ENCODE measurements at regions not wholly inside any gene's neighbourhood (a gene's known extent, or its start where the extent isn't known, plus 50 kb on each side); places are given as distances from the start of the nearest gene placed in this dataset.

DNA sequence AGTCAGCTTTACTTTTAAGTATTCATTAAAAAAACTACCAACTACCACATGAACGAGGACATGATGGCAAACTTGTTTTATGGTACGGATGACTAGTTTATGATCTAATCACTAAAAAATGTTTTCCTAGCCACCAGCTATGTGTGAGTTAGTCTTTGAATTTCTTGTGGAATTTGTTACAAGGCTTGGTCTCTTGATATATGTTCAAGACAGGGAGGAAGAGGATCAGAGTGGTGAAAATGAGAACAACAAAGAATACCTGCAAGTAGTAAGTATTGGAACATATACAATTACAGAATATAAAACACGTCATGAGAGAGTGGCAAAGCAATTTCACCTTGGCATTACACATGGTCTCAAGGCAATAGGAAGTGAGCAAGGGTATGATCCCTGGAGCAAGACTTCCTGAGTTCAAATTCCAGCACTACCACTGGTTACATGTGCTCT, 548.6 kb upstream of the TLE4 start:
- no peak overlapping the region for H3K4me3 ChIP-seq (ENCODE audit: low read depth, low read length)
- peak; percentile 58 for DNase-seq (ENCODE audit: low read depth)
- TF ChIP-seq, protein P1, sequence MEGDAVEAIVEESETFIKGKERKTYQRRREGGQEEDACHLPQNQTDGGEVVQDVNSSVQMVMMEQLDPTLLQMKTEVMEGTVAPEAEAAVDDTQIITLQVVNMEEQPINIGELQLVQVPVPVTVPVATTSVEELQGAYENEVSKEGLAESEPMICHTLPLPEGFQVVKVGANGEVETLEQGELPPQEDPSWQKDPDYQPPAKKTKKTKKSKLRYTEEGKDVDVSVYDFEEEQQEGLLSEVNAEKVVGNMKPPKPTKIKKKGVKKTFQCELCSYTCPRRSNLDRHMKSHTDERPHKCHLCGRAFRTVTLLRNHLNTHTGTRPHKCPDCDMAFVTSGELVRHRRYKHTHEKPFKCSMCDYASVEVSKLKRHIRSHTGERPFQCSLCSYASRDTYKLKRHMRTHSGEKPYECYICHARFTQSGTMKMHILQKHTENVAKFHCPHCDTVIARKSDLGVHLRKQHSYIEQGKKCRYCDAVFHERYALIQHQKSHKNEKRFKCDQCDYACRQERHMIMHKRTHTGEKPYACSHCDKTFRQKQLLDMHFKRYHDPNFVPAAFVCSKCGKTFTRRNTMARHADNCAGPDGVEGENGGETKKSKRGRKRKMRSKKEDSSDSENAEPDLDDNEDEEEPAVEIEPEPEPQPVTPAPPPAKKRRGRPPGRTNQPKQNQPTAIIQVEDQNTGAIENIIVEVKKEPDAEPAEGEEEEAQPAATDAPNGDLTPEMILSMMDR (IDR thresholded peaks at IDR 0.05; ENCODE audit: insufficient read depth, low read length), result no peak

DNA sequence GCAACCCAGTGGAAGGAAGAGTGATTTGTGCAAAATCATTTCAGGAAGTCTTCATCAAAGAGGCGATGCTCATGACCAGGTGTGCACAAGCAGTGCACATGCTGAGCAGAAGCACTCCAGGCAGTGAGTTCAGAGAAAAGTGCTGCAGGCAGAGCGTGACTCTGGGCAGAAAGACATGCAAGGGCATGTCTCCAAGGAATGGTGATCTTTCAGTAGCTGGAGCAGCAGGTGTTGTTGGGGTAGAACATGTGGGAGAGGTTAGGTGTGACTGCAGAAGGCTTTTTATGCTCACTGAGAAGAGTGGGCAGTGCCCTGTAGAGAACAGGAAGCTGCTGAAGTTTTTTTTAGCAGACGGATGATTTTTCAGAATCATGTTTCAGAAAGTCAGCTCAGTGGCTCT, 545.4 kb upstream of the TLE4 start:
- DNase-seq (ENCODE audit: low read depth), result no peak
- TF ChIP-seq, protein P1 (IDR thresholded peaks at IDR 0.05; ENCODE audit: insufficient read depth, low read length), result no peak
- H3K4me3 ChIP-seq (ENCODE audit: low read depth, low read length), result no peak overlapping the region

DNA sequence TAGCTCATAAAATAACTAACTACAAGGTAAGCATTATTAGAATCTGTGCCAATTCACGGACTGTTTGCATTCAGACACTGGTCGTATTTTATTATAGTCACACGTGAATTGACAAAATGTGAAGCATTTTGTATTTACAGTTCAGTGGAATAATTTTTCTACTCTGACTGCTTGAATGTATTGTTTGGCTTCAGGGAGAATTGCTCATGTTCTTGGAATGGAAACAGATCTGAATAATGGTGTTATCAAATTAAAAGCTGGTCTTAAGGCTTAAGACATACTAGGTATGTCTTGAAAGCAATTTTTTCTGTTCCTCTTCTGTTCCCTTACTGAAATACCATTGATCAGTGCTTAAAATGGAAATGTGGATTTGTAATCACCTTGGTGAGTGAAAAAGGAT, 543.7 kb upstream of the TLE4 start:
- H3K4me3 ChIP-seq (ENCODE audit: low read depth, low read length), result no peak overlapping the region
- TF ChIP-seq, protein P1 (IDR thresholded peaks at IDR 0.05; ENCODE audit: insufficient read depth, low read length), result no peak
- DNase-seq (ENCODE audit: low read depth), result peak; percentile 28

DNA sequence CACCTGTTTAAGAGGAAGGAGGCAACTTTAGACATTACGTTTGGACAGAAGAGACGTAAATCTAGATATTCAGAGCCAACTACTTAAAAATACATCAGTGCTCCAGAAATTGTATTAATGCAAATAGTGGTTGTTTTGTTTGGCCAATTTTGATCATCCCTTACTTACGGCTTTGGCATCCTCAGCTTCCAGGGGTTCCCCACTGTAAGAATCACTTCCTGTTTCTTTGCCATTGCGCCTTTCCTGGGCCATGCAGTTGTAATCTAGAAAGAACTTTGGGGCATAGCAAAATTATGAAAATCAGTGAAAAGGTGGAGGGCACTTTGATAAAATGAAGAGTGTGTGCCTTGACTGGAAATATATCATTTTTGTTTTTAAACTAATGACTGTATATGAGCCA, 537.2 kb upstream of the TLE4 start:
- TF ChIP-seq, protein P1 (IDR thresholded peaks at IDR 0.05; ENCODE audit: insufficient read depth, low read length), result no peak
- no peak overlapping the region for H3K4me3 ChIP-seq (ENCODE audit: low read depth, low read length)
- DNase-seq (ENCODE audit: low read depth), result no peak

DNA sequence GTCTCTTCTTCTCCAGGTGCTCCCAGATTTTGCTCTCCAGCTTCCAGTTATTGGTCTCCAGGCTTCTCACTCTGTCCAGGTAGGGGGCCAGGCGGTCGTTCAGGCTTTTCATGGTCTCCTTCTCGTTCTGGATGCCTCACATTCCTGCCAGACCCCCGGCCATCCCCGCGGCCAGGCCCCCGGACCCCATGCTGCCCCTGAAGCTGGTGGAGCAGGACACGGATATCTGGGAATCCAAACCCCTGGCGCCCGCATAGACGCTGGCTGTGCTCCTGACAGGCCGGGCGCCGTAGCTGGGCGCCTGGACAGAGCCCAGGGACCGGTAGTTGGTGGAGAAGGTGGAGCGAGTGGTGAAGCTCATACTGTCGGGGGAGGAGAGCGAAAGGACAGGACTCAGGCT, 534.4 kb upstream of the TLE4 start:
- TF ChIP-seq, protein P1 (IDR thresholded peaks at IDR 0.05; ENCODE audit: insufficient read depth, low read length), result no peak
- H3K4me3 ChIP-seq (ENCODE audit: low read depth, low read length), result no peak overlapping the region
- DNase-seq (ENCODE audit: low read depth), result no peak

DNA sequence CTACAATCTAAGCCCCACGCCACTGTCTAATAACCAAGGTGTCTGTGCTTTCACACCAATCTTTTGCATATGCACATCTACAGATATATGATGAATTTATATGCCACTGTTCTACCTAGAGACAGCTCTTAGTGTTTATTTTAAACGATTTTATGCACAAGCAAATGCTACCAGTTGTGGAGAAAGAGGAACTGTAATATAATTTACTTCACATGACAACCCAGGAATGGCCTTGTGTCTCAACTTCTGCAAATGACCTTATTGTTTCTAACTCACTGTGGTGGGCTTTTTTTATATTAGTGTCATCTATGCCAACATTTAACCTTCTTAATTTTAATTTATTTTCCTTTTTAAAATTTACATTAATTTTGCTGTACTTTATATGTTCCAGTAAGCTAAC, 531.1 kb upstream of the TLE4 start:
- TF ChIP-seq, protein P1 (IDR thresholded peaks at IDR 0.05; ENCODE audit: insufficient read depth, low read length), result no peak
- no peak for DNase-seq (ENCODE audit: low read depth)
- H3K4me3 ChIP-seq (ENCODE audit: low read depth, low read length), result no peak overlapping the region

DNA sequence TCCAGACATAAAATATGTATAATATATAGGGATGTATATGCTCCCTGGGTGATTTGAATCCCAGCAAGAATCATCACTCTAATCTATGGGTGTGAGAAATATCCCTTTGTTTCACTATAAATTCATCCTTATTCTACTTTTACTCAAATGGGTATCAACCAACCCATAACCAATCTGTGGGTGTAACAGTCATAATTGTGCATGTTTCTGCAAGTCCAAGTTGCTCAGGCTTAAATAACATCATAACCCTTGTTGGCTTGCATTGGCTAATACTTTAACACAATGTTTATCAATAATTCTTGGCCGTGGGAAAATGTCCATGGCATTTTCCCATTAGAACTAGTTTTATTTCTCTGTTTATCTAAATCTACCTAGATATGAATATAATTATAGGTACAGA, 530.5 kb upstream of the TLE4 start:
- TF ChIP-seq, protein P1 (IDR thresholded peaks at IDR 0.05; ENCODE audit: insufficient read depth, low read length), result no peak
- H3K4me3 ChIP-seq (ENCODE audit: low read depth, low read length), result no peak overlapping the region
- DNase-seq (ENCODE audit: low read depth), result no peak

Measured in fibroblast of the aortic adventitia (primary cell).